ENCODE measurements at regions not wholly inside any gene's neighbourhood (a gene's known extent, or its start where the extent isn't known, plus 50 kb on each side); places are given as distances from the start of the nearest gene placed in this dataset.

DNA sequence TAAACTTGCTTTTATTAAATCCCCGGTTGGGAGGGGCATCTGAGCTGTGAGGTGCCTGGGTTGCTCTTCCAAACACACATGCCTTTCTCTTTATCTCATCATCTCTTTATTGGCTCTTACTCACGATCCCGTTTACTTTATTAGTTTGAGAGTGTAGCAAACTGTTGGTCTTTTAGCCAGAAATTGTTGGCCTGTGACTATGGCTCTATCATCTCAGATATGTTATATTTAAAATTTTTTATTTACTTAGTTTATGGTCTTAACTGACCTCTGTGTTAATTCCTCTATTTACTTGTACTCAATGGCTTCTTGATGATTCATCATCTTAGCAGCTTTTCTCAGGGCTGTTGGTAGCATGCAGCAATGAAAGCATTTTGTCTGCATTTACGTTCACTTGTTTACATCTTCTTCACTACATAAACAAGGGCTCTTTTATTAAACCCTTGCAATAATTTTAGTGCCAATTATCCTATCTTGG lies 408.4 kb downstream of the HRH4 start:
- H3K27me3 ChIP-seq (ENCODE audit: low read length), result no peaks in the 10 kb centered on the region
- H3F3A ChIP-seq (ENCODE audit: insufficient read depth), result no peaks in the 10 kb centered on the region
- no peaks in the 10 kb centered on the region for H3K36me3 ChIP-seq (ENCODE audit: low read length)
- H3K9ac ChIP-seq (ENCODE audit: low read length), result no peak overlapping the region
- H4K20me1 ChIP-seq (ENCODE audit: low read depth, low read length), result no peaks in the 10 kb centered on the region
- no peak overlapping the region for H2AFZ ChIP-seq (ENCODE audit: low read depth, low read length, severe bottlenecking)
- H3K4me2 ChIP-seq (ENCODE audit: low read depth, low read length, poor library complexity, severe bottlenecking), result no peak overlapping the region
- H3K9me2 ChIP-seq (replicated peaks; ENCODE audit: insufficient read depth, low read length), result no peaks in the 10 kb centered on the region
- H3K4me3 ChIP-seq (ENCODE audit: insufficient read depth, low read length, poor library complexity, severe bottlenecking), result no peak overlapping the region
- H3K27ac ChIP-seq (ENCODE audit: low read depth, low read length), result no peak overlapping the region
- no peak for TF ChIP-seq EZH2phosphoT487 (conservative IDR thresholded peaks at IDR 0.05; ENCODE audit: low read length)
- H3K9me3 ChIP-seq (ENCODE audit: insufficient read depth, low read length), result no peaks in the 10 kb centered on the region
- no peaks in the 10 kb centered on the region for H3K79me2 ChIP-seq (ENCODE audit: insufficient read depth, low read length)

DNA sequence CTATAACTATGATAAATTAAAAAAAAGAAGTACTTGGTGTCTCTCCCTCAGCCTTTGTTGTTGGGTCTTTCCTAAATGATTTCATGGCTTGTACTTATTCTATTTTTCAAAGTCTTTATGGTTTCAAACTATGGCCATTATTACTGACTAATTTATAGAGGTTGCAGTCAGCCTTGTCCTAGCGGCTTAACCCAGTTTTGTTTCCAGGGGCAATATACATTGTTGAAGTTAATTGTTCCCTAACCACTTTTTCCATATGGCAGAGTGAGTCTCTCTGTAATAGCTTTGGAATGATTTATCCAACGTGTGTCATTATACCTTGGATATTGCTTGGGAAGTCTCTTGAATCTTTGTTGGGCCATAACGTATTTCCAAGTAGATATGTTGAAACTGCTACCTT lies 408.8 kb downstream of the HRH4 start:
- Histone ChIP-seq H3K9me3 (ENCODE audit: insufficient read depth, low read length) (no peaks in the 10 kb centered on the region), H3K79me2 (ENCODE audit: insufficient read depth, low read length) (no peaks in the 10 kb centered on the region), H2AFZ (ENCODE audit: low read depth, low read length, severe bottlenecking) (no peak overlapping the region), H4K20me1 (ENCODE audit: low read depth, low read length) (no peaks in the 10 kb centered on the region), H3F3A (ENCODE audit: insufficient read depth) (no peaks in the 10 kb centered on the region), H3K36me3 (ENCODE audit: low read length) (no peaks in the 10 kb centered on the region), H3K4me3 (ENCODE audit: insufficient read depth, low read length, poor library complexity, severe bottlenecking) (no peak overlapping the region), H3K27me3 (ENCODE audit: low read length) (no peaks in the 10 kb centered on the region), H3K4me2 (ENCODE audit: low read depth, low read length, poor library complexity, severe bottlenecking) (no peak overlapping the region), H3K27ac (ENCODE audit: low read depth, low read length) (no peak overlapping the region), H3K9ac (ENCODE audit: low read length) (no peak overlapping the region), H3K9me2 (replicated peaks; ENCODE audit: insufficient read depth, low read length) (no peaks in the 10 kb centered on the region)
- TF ChIP-seq EZH2phosphoT487 (conservative IDR thresholded peaks at IDR 0.05; ENCODE audit: low read length) (no peak), CTCF (IDR thresholded peaks at IDR 0.05; ENCODE audit: insufficient read depth, low read length, poor library complexity, severe bottlenecking) (no peak)

DNA sequence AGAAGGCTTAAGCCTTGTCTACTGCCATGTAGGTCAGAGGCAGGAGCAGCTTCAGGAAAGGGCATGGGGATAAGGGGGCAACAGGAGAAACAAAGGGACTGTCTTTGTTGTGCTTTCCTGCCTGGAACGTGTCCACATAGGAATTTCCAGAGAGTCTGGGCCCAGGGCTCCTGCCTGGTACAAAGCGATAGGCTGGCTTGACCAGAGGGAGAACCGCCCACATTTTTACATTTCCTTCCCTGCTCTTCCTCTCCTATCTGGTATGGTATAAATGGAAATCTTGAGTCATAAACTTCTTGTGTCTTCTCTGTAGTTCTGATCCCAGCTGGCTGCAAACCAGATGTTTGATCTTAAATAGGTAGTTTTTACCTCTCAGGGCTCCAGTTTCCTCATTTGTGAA lies 414.8 kb downstream of the HRH4 start:
- no peak overlapping the region for H3K4me3 ChIP-seq (ENCODE audit: insufficient read depth, low read length, poor library complexity, severe bottlenecking)
- no peak overlapping the region for H3K27ac ChIP-seq (ENCODE audit: low read depth, low read length)
- no peaks in the 10 kb centered on the region for H3K79me2 ChIP-seq (ENCODE audit: insufficient read depth, low read length)
- no peaks in the 10 kb centered on the region for H3F3A ChIP-seq (ENCODE audit: insufficient read depth)
- H3K27me3 ChIP-seq (ENCODE audit: low read length), result no peaks in the 10 kb centered on the region
- H4K20me1 ChIP-seq (ENCODE audit: low read depth, low read length), result no peaks in the 10 kb centered on the region
- H3K9me2 ChIP-seq (replicated peaks; ENCODE audit: insufficient read depth, low read length), result no peaks in the 10 kb centered on the region
- TF ChIP-seq EZH2phosphoT487 (conservative IDR thresholded peaks at IDR 0.05; ENCODE audit: low read length), result no peak
- TF ChIP-seq CTCF (IDR thresholded peaks at IDR 0.05; ENCODE audit: insufficient read depth, low read length, poor library complexity, severe bottlenecking), result no peak
- H3K9me3 ChIP-seq (ENCODE audit: insufficient read depth, low read length), result no peaks in the 10 kb centered on the region
- no peak overlapping the region for H2AFZ ChIP-seq (ENCODE audit: low read depth, low read length, severe bottlenecking)
- no peak overlapping the region for H3K9ac ChIP-seq (ENCODE audit: low read length)
- H3K36me3 ChIP-seq (ENCODE audit: low read length), result no peaks in the 10 kb centered on the region
- H3K4me2 ChIP-seq (ENCODE audit: low read depth, low read length, poor library complexity, severe bottlenecking), result no peak overlapping the region

GRCh38 chr18:24875777-24876176 lies 415.3 kb downstream of the HRH4 start:
- Histone ChIP-seq H2AFZ (ENCODE audit: low read depth, low read length, severe bottlenecking) (no peak overlapping the region), H3K27ac (ENCODE audit: low read depth, low read length) (no peak overlapping the region), H3K36me3 (ENCODE audit: low read length) (no peaks in the 10 kb centered on the region), H3K4me3 (ENCODE audit: insufficient read depth, low read length, poor library complexity, severe bottlenecking) (no peak overlapping the region), H4K20me1 (ENCODE audit: low read depth, low read length) (no peaks in the 10 kb centered on the region), H3K79me2 (ENCODE audit: insufficient read depth, low read length) (no peaks in the 10 kb centered on the region), H3F3A (ENCODE audit: insufficient read depth) (no peaks in the 10 kb centered on the region), H3K27me3 (ENCODE audit: low read length) (no peaks in the 10 kb centered on the region), H3K9me3 (ENCODE audit: insufficient read depth, low read length) (no peaks in the 10 kb centered on the region), H3K9me2 (replicated peaks; ENCODE audit: insufficient read depth, low read length) (no peaks in the 10 kb centered on the region), H3K9ac (ENCODE audit: low read length) (no peak overlapping the region), H3K4me2 (ENCODE audit: low read depth, low read length, poor library complexity, severe bottlenecking) (no peak overlapping the region)
- TF ChIP-seq EZH2phosphoT487 (conservative IDR thresholded peaks at IDR 0.05; ENCODE audit: low read length) (no peak), CTCF (IDR thresholded peaks at IDR 0.05; ENCODE audit: insufficient read depth, low read length, poor library complexity, severe bottlenecking) (no peak)
